Heart right ventricle (tissue), 16 donors: ENCODE measurements at regions not wholly inside any gene's neighbourhood (a gene's known extent, or its start where the extent isn't known, plus 50 kb on each side); places are given as distances from the start of the nearest gene placed in this dataset.
"Not testable (repeated sequence)": the region's sequence is repeated elsewhere in the genome, so short reads cannot be mapped to it uniquely, and the experiment has no call there.

Source experiments
- ATAC-seq, 8 donors: fragments of 200-7000 bp; cut with Tn5 transposase; one replicate each; pipeline ENCODE4 v1.9.1; 2020; ENCODE audit warnings: mild to moderate bottlenecking in 8 of 8, moderate library complexity in 8 of 8, moderate number of reproducible peaks in 1 of 8
- DNase-seq, 2 donors: peaks; one replicate each; pipeline ENCODE4 v3.0.0-alpha.2; 2020
- H3K27ac ChIP-seq, 10 donors: fragments of 200-600 bp; sonication (generic) in 2 of 10; one replicate each; pipeline versions ENCODE4 v1.5.0 to v1.8.0; 2020 to 2022; ENCODE audit warnings: mild to moderate bottlenecking in 3 of 10
- H3K27me3 ChIP-seq, 7 donors: fragments of 200-600 bp; one replicate each; pipeline ENCODE4 v1.8.0; 2021 to 2022; ENCODE audit warnings: mild to moderate bottlenecking in 2 of 7
- H3K36me3 ChIP-seq, 9 donors: fragments of 200-600 bp; sonication (generic) in 1 of 9; one replicate each; pipeline versions ENCODE4 v1.5.0 to v1.8.0; 2020 to 2022; ENCODE audit warnings: mild to moderate bottlenecking in 2 of 9
- H3K4me1 ChIP-seq, 9 donors: fragments of 200-600 bp; sonication (generic) in 1 of 9; one replicate each; pipeline versions ENCODE4 v1.5.0 to v1.8.0; 2020 to 2022; ENCODE audit warnings: mild to moderate bottlenecking in 4 of 9
- H3K4me3 ChIP-seq, 10 donors: fragments of 200-600 bp; sonication (generic) in 2 of 10; one replicate each; pipeline versions ENCODE4 v1.5.0 to v1.8.0; 2020 to 2022; ENCODE audit warnings: mild to moderate bottlenecking in 7 of 10, moderate library complexity in 2 of 10
- H3K9me3 ChIP-seq, 11 donors: fragments of 200-600 bp in 10 of 11; sonication (generic) in 2 of 11; one replicate each; pipeline versions ENCODE4 v1.5.0 to v1.8.0; 2013 to 2022; ENCODE audit warnings: mild to moderate bottlenecking in 2 of 11, control low read depth in 1 of 11, moderate library complexity in 1 of 11
- whole genome bisulfite sequencing, 2 donors: extraction: QIAGEN DNeasy Blood & Tissue Kit; methylation state at CpG; one replicate each; pipeline ENCODE4 v1.1.7; 2013; ENCODE audit warnings: inconsistent platforms in 1 of 2; 5-methylcytosine and 5-hydroxymethylcytosine counted together
- intact Hi-C, 10 donors: fragments of 100-400 bp; cut with DNase I; formaldehyde crosslinking; loops; one replicate each; pipeline versions ENCODE4 v1.11.1 to v1.14.2; 2022
- TF ChIP-seq, protein P1 (sequence below), 9 donors: fragments of 200-600 bp; sonication (generic) in 2 of 9; IDR thresholded peaks; one replicate each; pipeline versions ENCODE4 v1.5.0 to v1.8.0; 2021 to 2022; ENCODE audit warnings: antibody characterized with exemption in 9 of 9, mild to moderate bottlenecking in 5 of 9, moderate library complexity in 1 of 9
- donor health status: Arrhythmogenic right ventricular cardiomyopathy.
- donor health status: ischemic (EF 13 %, LVEDD 7.1; RV severe dilation, severe dysfunction).
- donor health status: healthy with polysubstance abuse.
- donor health status: DM: no; HTN: yes; CAD: no.
- donor health status: DM: no; HTN: no; CAD: no.
- donor health status: ischemic (EF 25% LVEDD 6.9; RV normal size, moderate dysfunction).
- donor health status: ischemic (EF 25% LVEDD 5.7; RV mildly dilated, moderate dysfunction).
- donor health status: healthy.
- donor health status: DM: yes; HTN: yes; CAD: no.
- donor health status: Ischemic cardiomyopathy.
- donor health status: ischemic (EF 35%, LVEDD 5.7; RV mildly dilated, moderate dysfunction).
- donor health status: nonischemic (EF 11% LVEDD 7.7; RV severe dilation, severe dysfunction).
- donor health status: DM: yes; HTN: yes; CAD: no.
- donor health status: PGD.
- donor health status: ischemic (EF 29% LVEDD 5.4; RV normal size, mild dysfunction).
- donor health status: nonischemic (EF 23%, LVEDD 6.1; RV moderate dilation, normal function).

DNA sequence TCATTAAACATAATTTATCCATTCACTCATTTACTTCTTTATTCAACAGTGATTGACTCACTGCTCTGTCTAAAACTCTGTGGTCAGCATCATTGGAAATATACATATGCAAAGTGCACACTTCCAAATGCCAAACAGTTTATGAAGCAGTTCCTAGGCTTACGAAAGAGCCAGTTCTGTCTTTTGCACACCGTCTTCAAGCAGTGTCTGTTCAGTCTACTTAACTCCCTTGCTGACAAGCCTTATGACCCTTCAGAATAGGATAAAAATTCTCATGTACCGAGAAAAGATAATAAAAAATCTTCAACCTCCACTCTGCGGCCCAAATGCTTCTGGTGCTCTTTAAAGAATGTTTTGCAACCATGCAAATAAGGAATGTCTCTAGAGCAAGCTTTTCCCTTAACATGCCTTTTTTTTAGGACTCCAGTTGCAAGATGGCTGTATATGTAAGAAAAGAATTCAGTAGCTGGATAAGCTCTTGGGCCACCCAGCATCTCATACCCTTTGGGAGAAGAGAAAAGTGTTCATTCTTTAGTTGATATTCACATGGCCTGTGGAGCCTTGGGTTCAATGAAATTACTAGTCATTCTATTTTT lies 1037.0 kb upstream of the SLIT2 start:
- H3K36me3 ChIP-seq = no peaks in the 10 kb centered on the region
- no peak for ATAC-seq
- WGBS, 2 donors = 56 to 57% methylated on average over 4 of the region's 4 CpGs
- no peak overlapping the region for H3K27ac ChIP-seq
- H3K4me1 ChIP-seq = no peaks in the 10 kb centered on the region
- no peak for DNase-seq
- no peaks in the 10 kb centered on the region for H3K9me3 ChIP-seq
- no peaks in the 10 kb centered on the region for H3K27me3 ChIP-seq
- intact Hi-C loops = no loop called here
- H3K4me3 ChIP-seq = no peak overlapping the region
- TF ChIP-seq, protein P1, sequence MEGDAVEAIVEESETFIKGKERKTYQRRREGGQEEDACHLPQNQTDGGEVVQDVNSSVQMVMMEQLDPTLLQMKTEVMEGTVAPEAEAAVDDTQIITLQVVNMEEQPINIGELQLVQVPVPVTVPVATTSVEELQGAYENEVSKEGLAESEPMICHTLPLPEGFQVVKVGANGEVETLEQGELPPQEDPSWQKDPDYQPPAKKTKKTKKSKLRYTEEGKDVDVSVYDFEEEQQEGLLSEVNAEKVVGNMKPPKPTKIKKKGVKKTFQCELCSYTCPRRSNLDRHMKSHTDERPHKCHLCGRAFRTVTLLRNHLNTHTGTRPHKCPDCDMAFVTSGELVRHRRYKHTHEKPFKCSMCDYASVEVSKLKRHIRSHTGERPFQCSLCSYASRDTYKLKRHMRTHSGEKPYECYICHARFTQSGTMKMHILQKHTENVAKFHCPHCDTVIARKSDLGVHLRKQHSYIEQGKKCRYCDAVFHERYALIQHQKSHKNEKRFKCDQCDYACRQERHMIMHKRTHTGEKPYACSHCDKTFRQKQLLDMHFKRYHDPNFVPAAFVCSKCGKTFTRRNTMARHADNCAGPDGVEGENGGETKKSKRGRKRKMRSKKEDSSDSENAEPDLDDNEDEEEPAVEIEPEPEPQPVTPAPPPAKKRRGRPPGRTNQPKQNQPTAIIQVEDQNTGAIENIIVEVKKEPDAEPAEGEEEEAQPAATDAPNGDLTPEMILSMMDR (IDR thresholded peaks at IDR 0.05) = no peak

DNA sequence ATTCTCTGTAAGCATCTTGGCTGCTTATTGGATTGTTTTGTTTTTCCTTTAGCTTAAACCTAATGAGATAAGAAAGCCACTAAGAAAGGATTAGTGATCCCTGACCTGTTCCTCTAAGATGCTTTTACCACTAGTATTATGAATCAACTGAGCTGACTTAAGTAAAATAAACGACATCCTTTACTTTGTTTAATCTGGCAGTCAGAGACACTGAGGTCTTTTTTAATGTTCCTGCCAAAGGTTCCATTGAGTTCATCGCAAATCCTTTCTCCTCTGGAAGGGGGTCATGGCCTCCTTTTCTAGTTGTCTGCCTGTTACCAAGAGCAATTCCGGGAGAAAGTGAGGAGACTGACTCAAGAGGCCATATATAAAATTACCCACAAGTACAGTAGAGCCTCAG lies 1038.3 kb upstream of the SLIT2 start:
- intact Hi-C loops = no loop called here
- H3K9me3 ChIP-seq = no peaks in the 10 kb centered on the region
- H3K4me3 ChIP-seq = no peak overlapping the region
- H3K27me3 ChIP-seq = no peaks in the 10 kb centered on the region
- DNase-seq = no peak
- 28 to 44% methylated on average over 3 of the region's 3 CpGs for WGBS, 2 donors
- TF ChIP-seq, protein P1 (IDR thresholded peaks at IDR 0.05) = no peak
- H3K36me3 ChIP-seq = no peaks in the 10 kb centered on the region
- no peak for ATAC-seq
- no peaks in the 10 kb centered on the region for H3K4me1 ChIP-seq
- no peak overlapping the region for H3K27ac ChIP-seq

DNA sequence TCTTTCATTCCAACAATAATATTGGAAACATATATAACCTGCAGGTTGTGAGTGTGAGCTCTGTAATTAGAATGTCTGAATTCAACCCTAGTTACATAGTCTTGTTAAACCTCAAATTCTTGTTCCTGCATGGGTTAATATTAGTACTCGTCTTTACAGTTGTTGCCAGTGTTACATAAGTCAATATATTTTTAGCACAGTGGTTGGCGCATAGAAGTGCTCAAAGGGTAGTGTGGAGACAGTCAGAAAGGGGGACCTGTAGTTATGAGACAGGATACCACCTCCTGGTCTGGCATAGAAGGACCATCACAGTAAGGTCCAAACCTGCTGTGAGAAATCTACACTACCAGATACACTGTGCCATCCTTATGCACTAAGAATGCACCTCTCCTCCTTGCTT lies 1045.9 kb upstream of the SLIT2 start:
- Histone ChIP-seq H3K9me3 (peaks cover 0 to 3% (median 0%) of the 10 kb centered on the region in 11 donors), H3K36me3 (no peaks in the 10 kb centered on the region), H3K27ac (no peak overlapping the region), H3K4me3 (no peak overlapping the region), H3K4me1 (peaks cover 0 to 4% (median 0%) of the 10 kb centered on the region in 9 donors), H3K27me3 (no peaks in the 10 kb centered on the region)
- DNase-seq = no peak
- TF ChIP-seq, protein P1 (IDR thresholded peaks at IDR 0.05) = no peak
- ATAC-seq = peak in 2 of 8 donors; percentile 51 to 55
- intact Hi-C loops = no loop called here
- 27 to 40% methylated on average over 2 of the region's 2 CpGs for WGBS, 2 donors

DNA sequence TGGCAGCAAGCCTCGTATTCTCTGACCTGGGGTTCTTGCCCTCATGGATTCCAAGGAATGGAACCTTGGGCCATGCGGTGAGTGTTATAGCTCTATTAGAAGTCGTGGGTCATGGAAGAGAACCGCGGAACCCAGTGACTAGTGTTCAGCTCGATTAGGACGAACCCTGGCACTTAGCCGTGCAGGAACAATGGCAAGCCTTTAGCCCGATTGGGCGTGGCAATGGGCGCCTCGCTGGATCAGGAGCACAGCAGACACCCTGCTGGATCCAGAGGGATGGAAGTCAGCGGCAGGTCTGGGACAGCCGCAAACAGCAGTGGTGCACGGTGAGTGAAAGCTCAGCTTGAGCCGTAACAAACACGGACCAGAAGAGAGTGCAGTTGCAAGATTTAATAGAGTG lies 1053.9 kb upstream of the SLIT2 start:
- DNase-seq, ATAC-seq, H3K36me3 ChIP-seq, H3K4me1 ChIP-seq, intact Hi-C loops, H3K27ac ChIP-seq, H3K9me3 ChIP-seq, H3K27me3 ChIP-seq, H3K4me3 ChIP-seq: not testable (repeated sequence)
- WGBS, 2 donors = 88 to 95% methylated on average over 17 of the region's 17 CpGs

DNA sequence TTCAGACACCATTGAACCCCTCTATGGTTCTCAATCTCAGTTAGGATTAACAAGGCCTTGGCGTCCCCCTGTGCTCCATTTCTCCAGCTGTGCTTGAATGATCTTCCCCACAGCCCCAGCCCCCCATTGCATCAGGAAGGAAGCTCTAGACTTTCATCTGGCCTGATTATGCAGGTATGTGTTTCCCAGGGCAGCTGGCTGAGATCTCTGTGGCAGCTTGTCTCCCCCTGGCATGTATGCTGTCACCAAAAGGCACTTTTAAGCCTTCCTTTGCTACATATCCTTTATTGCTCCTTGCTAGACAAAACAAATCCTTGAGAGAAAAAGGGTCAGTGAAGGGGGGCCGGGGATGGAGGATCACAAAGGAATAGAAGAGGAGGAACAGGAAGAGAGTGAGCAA lies 1056.0 kb upstream of the SLIT2 start:
- Histone ChIP-seq H3K36me3 (no peaks in the 10 kb centered on the region), H3K4me1 (no peaks in the 10 kb centered on the region), H3K9me3 (no peaks in the 10 kb centered on the region), H3K27me3 (no peaks in the 10 kb centered on the region), H3K4me3 (no peak overlapping the region), H3K27ac (no peak overlapping the region)
- DNase-seq (no peak), ATAC-seq (no peak)
- TF ChIP-seq, protein P1 (IDR thresholded peaks at IDR 0.05) = no peak
- intact Hi-C loops = no loop called here
- 35 to 43% methylated on average over 2 of the region's 2 CpGs for WGBS, 2 donors
